ENCODE measurements at regions not wholly inside any gene's neighbourhood (a gene's known extent, or its start where the extent isn't known, plus 50 kb on each side); places are given as distances from the start of the nearest gene placed in this dataset.

DNA sequence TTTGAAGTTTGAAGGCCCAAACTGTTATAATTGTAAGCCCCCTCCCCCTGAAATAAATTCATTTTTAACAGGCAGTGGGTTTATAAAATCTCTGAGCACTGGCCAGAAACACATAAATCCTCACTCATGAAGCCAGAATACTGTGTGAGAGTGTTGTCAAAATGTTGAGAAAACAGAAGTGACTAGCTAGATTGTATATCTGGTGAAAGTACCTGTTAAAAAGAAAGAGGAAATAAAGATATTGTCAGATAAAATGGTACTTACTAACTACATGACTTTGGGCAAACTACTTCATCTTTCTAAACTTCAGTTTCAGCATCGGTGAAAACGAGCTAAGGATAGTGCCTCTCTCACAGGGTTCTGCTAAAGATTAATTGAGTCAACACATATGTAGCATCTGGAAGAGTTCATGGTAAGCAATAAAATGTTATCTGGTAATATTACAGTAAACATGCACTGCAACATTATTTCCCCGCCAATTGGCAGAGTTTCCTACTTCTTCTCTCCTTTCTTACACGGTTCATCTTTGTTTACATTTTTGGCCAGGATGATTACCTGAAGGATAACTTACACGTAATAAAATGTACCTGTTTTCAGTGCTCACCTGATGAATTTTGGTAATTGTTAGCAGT, 202.5 kb upstream of the CHRM2 start:
- DNase-seq (ENCODE audit: low read depth in 2 of 2), result no peak

DNA sequence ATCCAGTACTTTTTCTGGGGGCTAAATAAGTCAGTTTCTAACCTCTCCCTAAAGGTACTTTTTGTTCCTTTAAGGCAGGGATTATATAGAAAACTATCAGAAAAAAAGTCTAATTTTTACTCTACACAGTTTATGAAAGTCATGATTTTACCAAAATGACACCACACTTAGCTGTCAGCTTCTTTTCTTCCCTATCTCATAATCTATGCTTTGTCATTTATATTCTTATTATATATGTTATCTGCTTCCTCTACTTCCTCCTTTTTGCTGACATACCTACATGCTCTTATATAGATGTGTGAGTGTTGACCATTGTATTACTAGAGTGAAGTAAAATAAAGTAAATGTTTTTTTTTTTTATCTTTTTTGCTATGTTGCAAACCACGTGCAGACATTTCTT, 203.9 kb upstream of the CHRM2 start:
- no peak for DNase-seq (ENCODE audit: low read depth in 2 of 2)

DNA sequence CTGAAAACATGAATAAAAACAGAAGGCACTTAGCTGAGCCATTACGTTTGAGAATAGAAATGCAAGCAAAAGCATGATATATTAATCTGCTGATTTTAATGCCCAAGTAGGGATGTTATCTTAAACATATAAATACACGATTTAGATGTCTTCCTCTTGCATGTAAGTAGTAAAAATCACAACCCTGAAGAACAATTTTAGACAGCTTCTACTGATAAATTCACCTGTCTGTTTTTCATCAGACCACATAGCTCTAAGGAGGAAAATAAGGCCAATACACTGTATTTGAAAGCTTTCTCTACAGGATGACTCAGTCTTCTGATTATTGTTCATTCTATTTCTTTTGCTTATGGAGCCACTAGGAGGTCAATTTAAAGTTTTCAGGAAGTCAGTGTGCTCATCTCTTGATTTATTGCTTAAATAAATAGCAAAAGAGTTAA, 210.9 kb upstream of the CHRM2 start:
- DNase-seq (ENCODE audit: low read depth in 2 of 2), result no peak

DNA sequence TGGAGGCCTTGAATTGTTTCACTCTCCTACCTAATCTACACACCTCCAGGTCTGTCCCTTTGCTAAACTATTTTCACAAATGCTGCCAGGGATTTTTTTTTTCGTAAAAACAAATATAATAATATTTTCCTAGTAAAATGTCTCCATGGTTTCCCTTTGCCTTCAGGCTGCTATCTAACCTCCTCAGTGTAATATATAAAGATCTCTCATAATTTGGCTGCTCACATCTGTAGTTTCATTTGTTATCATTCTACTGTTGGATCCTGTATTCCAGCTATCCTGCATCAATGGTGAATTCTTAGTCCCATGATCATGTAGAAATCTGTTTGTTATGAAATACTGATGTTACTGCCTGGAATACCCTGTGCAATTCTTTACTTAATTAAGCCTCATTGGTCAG, 211.9 kb upstream of the CHRM2 start:
- no peak for DNase-seq (ENCODE audit: low read depth in 2 of 2)

DNA sequence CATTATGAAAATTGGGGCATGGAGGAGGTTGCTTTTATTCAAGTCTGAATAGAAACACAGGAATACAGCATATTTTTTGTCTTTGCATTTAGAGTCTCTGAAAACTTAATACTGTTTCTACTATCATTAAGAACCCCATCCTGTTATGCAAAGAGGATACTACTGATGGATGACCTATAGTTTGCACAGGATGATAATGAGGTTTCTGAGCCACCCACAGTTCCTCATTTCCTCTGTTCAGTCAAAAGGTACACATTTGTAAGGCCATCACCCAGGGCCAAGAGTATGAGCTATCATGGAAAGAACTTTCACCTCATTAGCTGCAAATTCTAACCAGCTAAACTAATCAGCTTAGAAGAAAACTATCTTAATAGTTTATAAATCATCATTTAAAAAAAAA, 213.0 kb upstream of the CHRM2 start:
- no peak for DNase-seq (ENCODE audit: low read depth in 2 of 2)

DNA sequence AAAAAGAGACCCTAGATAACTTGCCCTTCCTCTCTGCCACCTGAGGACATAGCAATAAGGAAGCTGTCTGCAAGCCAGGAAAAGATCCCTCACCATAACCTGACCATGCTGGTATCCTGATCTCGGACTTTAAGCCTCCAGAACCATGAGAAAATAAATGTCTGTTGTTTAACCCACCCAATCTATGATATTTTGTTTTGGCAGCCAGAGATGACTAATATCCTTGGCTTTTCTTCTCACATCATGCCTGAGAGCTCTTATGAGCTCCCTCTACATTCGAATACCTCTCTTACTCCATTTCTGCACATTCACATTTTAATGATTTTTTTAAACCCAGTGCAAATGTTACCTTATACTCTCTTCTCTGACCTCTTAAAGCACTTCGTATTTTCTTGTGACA, 214.0 kb upstream of the CHRM2 start:
- no peak for DNase-seq (ENCODE audit: low read depth in 2 of 2)

DNA sequence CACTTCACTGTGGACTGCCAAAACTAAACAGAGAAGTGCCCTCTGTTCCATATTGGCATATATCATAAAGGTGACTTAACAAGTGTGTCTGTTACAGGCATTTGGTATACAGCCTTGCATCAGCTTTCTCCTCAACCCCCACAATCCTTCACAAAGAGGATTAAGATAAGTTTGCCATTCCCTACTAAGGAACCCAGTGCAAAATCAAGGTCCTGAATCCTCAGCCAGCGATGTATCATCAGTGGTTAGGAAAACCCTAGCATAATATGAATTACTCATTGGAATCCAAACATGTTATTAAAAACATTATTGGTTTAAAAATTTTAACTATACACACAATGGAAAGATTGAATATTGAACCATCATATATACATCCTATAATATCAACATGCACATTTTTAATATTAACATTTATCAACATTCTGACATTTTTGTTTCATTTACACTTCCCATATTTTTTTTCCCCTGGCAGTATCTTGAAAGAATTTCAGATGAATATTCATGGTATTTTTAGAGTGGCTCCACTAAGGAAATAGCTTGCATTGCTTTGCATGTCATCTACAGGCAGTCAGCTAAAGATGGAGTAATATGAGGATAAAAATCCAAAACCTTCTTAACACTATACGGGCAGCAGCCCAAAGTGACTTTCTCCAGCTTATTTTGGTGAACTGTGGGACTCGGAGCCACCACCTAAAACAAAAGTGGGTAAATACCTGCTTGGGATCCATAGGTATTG, 215.6 kb upstream of the CHRM2 start:
- DNase-seq (ENCODE audit: low read depth in 2 of 2), result no peak

DNA sequence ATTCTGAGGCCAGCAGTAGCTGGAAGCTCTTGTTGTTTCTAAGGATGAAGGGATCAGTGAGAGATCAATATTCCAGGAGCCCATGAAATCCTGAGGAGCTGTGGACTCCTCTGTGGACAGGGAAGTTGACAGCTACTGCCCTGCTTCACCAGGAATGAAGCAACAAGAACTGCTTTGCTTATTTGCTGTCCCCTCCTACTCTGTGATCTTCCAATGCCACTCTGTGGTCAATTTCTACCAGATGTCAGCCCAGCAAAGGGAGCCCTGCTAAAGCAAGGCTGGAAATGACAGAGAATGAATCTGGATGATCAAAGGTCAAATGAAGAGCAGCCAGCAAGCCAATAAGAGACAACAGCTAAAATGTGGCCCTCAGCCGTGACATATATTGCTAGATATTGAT, 227.5 kb upstream of the CHRM2 start:
- no peak for DNase-seq (ENCODE audit: low read depth in 2 of 2)

DNA sequence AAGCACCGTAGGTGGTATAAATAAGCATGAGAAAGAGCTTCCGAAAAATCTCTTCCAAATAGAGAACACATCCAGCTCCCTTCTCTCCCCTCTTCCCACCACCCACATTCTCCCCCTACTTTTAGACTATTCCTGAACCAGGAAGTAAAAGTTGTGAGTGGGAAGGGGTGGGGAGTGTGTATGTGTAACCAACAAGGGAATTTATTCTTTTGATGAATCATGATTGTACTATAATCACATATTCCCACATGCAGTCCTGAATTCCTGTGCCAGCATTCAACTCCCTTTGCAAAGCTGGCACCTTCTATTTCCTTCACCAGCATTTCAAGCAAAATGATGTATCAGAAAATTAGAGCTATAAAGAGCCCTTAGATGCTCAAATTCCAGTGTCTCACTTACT, 230.6 kb upstream of the CHRM2 start:
- no peak for DNase-seq (ENCODE audit: low read depth in 2 of 2)

DNA sequence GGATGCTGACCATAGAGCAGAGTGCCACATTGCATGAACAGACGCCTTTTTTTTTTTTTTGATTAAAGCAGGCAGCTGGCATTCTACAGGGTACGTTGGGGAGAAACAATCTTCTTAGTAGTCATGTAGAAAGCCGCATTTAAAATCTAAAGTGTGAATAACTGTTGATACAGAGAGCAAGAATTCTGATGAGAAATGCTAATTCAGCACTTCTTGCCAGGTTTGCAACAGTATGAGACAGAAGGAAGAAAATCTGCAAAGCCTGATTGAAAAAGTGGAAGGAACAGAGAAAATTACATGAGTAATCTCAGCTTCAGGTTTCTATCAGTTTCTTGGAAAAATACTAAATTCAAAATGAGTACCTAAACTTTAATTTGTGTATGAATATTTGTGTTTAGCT, 232.7 kb upstream of the CHRM2 start:
- DNase-seq (ENCODE audit: low read depth in 2 of 2), result no peak

DNA sequence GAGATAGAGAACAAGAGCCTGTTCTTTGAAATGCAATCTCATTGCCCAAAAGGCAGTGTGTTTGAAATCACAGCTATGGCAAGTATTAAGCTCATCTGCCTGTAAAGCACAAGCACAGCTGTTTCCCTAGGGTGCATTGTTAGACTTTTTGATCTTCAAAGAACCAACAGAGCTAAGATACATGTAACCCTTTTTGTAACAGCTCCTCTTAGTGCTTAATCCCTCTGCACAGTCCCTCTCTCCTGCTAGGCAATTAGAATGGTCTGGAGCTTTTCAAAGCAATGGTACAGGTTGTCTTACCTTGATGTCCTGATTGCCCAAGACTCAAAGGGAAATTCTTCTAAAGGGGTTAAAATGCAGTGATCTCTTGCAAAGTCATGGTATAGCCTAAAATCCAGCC, 249.6 kb upstream of the CHRM2 start:
- no peak for DNase-seq (ENCODE audit: low read depth in 2 of 2)

DNA sequence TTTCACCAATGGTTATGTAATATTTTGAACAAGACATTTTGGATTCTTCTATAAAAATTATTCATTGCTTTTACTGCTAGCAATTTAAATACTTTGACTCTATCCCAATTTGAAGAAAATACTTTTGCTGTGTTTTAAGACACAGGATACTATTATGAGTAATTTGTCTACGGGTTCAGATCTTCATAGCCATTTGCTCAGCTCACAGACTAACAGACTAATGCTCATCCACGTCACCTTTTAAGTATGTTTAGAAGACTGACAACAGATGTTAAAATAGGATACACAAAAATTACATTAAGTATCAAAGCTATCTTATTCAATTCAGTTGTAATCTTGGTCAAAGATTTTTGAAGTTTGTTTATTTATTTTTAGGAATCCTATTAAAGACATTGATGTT, 251.3 kb upstream of the CHRM2 start:
- DNase-seq (ENCODE audit: low read depth in 2 of 2), result no peak

DNA sequence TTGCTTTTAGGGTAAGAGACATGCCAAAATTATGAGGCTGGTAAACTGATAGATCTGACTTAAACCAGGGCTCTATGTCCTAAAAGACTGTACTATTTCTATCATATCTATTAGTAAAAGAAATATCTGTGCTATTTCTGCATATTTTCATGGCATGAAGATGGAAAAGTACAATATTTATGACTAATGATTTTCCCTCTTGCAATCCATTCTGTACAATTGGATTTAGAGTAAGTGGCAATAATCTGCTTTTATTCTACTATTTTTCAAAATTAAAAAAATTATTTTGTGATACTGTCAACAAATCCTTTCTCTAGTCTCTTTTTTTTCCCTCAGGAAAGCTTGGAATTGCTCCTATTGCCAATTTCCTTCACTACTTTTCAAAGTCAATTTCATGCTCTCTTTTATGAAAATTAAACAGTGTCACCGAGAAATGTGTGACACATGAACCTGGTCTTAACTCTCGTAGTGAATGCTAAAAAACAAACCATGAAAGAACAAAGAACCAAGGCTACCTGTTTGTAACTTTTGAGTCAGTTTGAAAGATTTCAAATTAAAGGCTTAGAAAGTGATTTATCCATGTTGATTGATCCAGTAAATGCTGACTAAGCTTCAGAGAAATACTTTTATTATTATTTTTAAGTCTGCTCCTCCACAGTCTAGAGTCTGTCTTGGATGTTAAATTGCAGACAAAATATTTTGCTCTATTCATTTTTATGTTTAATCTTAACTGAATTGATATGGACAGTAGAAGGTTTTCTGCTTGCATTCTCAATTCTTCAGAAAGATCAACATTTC, 262.7 kb upstream of the CHRM2 start:
- no peak for DNase-seq (ENCODE audit: low read depth in 2 of 2)

DNA sequence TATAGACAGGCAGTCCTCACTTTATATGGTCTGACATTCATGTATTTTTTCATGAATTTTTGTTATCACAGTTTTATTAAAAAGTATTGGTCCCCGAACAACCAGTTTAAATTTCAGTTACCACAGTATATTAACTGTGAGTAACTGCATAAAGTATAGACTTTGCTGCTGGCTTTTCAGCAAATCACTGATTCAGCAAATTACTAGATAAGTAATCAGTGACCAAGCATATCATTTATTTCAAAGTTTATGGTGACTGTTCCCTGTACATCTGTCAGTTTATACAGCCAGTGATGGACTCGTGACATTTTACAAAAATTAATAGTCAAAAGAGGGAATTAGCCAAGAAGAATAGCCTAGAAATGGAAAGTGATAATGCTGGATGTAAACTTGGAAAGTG, 266.7 kb upstream of the CHRM2 start:
- no peak for DNase-seq (ENCODE audit: low read depth in 2 of 2)

DNA sequence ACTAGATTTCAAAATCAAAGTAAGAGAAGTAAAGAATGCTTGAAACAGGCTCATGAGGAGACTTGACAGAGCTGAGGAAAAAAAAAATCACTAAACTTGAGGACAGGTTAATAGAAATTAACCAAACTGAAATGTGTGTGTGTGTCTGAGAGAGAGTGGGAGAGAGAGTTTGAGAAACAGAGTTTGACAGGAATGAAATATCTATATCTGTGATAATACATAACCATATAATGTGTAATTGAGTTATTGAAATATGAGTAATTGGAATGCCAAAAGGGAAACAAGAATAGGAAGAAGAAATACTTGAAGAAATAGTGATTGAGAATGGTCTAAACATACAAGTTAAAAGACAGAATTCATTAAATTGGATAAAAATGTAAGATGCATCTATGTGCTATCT, 268.0 kb upstream of the CHRM2 start:
- DNase-seq (ENCODE audit: low read depth in 2 of 2), result no peak

DNA sequence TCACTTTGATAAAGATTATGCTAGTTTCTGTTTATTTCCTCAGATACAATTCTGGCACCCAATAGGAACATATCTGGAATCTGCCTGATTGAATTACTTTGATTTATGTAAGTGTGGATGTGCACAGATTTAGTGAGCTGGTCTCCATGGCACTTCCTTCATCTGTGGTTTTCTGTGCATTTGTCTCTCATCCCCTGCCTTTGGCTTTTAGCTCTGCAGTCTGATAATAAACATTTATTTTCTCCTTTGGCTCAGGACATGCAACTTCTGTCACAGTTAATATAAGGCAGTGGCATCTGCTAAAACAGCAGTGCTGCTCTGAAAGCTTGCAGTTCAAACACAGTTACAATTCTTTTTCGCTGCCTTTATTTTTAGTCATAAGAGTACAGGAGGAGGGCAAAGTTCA, 273.7 kb upstream of the CHRM2 start:
- no peak for DNase-seq (ENCODE audit: low read depth in 2 of 2)

DNA sequence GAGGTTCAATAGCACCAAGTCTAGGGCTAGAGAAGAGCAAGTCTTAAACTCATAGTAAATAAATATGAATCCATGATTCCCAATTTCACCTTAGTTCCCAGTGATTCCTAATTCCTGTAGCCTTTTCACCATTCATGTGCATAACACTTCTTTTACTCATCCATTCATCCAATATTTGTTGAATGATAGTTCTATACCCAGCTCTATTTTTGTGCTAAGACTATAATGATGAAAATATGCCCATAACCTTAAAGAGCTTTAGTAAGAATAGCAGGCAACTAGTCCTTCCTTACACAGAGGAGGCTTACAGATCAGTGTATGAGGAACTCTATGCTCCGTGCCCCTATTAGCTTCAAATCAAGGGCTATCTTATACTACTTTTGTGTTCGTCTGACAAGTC, 280.2 kb upstream of the CHRM2 start:
- DNase-seq (ENCODE audit: low read depth in 2 of 2), result no peak

DNA sequence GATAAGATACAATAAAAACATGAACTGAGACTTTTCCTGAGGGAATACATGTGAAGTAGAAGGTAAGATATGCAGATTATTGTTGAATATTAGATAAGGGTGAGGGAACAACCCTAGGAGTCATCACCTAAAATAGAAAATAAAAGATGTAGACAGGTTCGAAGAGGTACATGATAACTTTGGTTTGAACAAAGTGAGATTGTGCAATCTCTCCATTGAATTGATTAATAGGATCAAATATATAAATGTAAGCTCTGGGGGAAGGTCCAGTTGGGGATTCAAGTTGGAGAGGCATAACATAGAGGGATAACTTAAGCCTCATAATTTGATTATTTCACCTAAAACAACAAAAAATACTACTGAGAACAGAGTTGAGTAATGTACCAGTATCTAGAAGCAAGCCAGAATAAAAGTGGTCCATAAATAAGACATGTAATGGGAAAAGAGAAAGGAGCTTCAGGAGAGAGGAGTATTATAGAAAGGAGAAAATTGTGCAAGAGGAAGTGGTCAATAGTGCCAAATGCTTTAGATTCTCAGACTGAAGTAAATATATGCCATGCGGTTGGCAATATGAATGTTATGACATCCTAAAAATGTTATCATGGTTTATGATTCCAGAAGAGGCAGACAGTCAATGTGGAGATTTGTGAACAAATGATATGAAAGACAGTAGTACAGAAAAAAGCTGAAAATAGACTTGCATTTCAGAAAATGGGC, 282.3 kb upstream of the CHRM2 start:
- no peak for DNase-seq (ENCODE audit: low read depth in 2 of 2)

DNA sequence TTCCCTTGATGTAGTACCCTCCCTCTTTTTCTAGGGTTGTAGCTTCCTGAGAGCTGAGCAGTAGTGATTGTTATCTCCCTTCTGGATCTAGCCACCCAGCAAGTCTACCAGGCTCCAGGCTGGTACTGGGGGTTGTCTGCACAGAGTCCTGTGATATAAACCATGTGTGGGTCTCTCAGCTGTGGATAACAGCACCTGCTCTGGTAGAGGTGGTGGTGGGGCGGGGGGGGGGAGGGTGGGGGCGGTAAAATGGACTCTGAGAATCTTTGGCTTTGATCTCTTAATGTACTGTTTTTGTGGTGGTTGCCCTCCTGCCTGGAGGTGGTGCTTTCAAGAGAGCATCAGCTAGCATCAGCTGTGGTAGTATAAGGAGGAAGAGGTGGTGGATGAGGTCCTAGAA, 302.0 kb upstream of the CHRM2 start:
- no peak for DNase-seq (ENCODE audit: low read depth in 2 of 2)

DNA sequence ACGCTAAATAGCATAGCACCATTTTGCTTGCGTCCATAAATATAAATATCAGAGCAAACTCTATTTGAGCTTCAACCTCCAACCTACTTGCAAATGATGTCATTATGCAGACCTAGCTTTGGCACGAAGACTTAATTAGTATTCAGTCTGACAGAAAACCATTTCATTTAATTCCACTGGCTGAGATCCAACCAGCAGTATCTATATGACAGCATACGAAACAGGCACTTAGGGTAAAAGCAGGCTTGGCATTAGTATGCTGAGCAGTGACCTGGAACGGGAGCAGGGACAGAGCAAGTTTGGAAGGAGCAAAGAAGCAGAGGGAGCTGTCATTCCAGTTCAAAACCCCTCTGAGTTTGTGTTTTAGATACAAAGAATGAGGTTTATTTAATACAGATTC, 312.5 kb upstream of the CHRM2 start:
- DNase-seq (ENCODE audit: low read depth in 2 of 2), result no peak

DNA sequence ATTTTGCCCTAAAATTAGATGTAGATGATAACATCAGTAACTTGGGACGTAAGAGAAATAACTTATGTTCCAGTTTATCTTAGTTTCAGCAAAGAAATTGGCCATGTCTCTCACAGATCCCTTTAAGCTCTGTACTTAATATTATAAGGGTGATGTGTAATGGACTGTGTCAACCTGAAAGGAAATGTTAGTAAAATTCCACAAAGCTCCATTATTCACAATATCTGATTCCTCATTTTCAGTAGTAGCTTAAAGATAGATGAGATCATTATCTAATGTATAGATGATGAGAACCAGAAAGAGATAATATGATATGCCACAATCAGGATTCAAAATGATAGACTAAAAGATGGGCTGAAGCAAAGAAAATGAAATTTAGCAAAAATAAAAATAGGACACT, 316.8 kb upstream of the CHRM2 start:
- no peak for DNase-seq (ENCODE audit: low read depth in 2 of 2)

DNA sequence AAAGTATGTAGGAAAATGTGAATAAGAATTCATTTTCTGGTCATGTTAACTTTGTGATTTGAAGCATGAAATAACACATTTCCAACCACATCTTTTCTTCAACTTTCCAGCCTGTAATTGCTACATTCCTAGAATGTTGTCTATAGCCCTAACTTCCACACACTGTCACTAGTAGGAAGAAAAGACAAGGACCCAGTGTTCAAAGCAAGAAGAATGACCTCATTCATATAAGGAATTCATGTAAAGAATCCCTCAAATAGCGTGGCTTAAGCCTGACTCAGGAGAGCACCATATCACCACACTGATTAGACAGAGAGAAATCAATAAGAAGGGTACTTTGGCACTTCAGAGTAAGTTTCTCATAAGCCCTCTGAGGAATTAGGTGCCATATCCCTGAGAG, 318.7 kb upstream of the CHRM2 start:
- no peak for DNase-seq (ENCODE audit: low read depth in 2 of 2)

Data from stimulated activated CD8-positive, alpha-beta memory T cell treated with anti-CD3 and anti-CD28 coated beads, Interleukin-15, amount 100 ng/mL, for 48 hours (primary cell).